ENCODE measurements at regions not wholly inside any gene's neighbourhood (a gene's known extent, or its start where the extent isn't known, plus 50 kb on each side); places are given as distances from the start of the nearest gene placed in this dataset.
"Not testable (repeated sequence)": the region's sequence is repeated elsewhere in the genome, so short reads cannot be mapped to it uniquely, and the experiment has no call there.

- Histone ChIP-seq H3K4me1 (ENCODE audit: low read length) (no peaks in the 10 kb centered on the region), H3K9ac (ENCODE audit: low read length) (no peak overlapping the region), H3K27me3 (replicated peaks; ENCODE audit: insufficient read depth, low read length) (no peaks in the 10 kb centered on the region), H3K4me3 (ENCODE audit: low read length) (no peak overlapping the region), H2AFZ (ENCODE audit: low read length) (no peak overlapping the region), H4K20me1 (ENCODE audit: insufficient read depth, low read length) (no peaks in the 10 kb centered on the region), H3K9me3 (replicated peaks; ENCODE audit: insufficient read depth, low read length) (no peaks in the 10 kb centered on the region), H3F3A (ENCODE audit: insufficient read depth, low read length) (no peaks in the 10 kb centered on the region), H3K9me2 (replicated peaks; ENCODE audit: insufficient read depth, low read length) (no peaks in the 10 kb centered on the region), H3K27ac (ENCODE audit: low read length) (no peak overlapping the region), H3K36me3 (replicated peaks; ENCODE audit: insufficient read depth, low read length) (no peaks in the 10 kb centered on the region), H3K4me2 (ENCODE audit: low read depth, low read length) (no peak overlapping the region), H3K79me2 (ENCODE audit: low read length) (no peaks in the 10 kb centered on the region)
- no peak for TF ChIP-seq EZH2phosphoT487 (IDR thresholded peaks at IDR 0.05; ENCODE audit: low read length)
- no peak for DNase-seq
Observed at GRCh38 chr5:2352101-2352861, 399.2 kb downstream of the IRX2 start.

GRCh38 chr5:2349768-2350167 is 401.7 kb downstream of the IRX2 start:
- H3F3A ChIP-seq (ENCODE audit: insufficient read depth, low read length); H3K79me2 ChIP-seq (ENCODE audit: low read length); H3K9me2 ChIP-seq (replicated peaks; ENCODE audit: insufficient read depth, low read length); H3K27ac ChIP-seq (ENCODE audit: low read length); H3K4me1 ChIP-seq (ENCODE audit: low read length); H4K20me1 ChIP-seq (ENCODE audit: insufficient read depth, low read length); DNase-seq; H3K4me3 ChIP-seq (ENCODE audit: low read length); H3K36me3 ChIP-seq (replicated peaks; ENCODE audit: insufficient read depth, low read length); H3K9me3 ChIP-seq (replicated peaks; ENCODE audit: insufficient read depth, low read length); H3K9ac ChIP-seq (ENCODE audit: low read length); H3K27me3 ChIP-seq (replicated peaks; ENCODE audit: insufficient read depth, low read length); H2AFZ ChIP-seq (ENCODE audit: low read length); H3K4me2 ChIP-seq (ENCODE audit: low read depth, low read length): not testable (repeated sequence)

DNA sequence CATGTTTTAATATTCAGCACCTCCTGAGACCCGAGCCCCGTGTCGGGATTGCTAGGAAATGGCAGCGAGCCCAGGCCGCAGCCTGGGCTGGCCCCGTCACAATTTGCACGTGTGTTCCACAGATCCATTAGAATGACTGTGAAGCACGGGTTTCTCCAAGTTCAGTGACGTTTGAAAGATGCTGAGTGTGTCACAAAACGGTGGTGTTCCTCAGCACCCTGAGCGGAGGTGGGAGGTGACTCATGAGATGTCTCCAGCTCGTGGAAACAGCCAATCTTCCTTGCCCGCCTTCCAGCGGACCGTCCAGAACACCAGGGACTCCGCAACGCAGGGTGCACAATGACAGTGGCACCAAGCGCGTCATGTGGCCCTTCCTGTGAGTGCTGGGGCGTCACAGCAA is 412.8 kb downstream of the IRX2 start:
- H3K4me1 ChIP-seq (ENCODE audit: low read length): no peaks in the 10 kb centered on the region
- no peaks in the 10 kb centered on the region for H3K36me3 ChIP-seq (replicated peaks; ENCODE audit: insufficient read depth, low read length)
- H3F3A ChIP-seq (ENCODE audit: insufficient read depth, low read length): no peaks in the 10 kb centered on the region
- H4K20me1 ChIP-seq (ENCODE audit: insufficient read depth, low read length): no peaks in the 10 kb centered on the region
- H3K9me3 ChIP-seq (replicated peaks; ENCODE audit: insufficient read depth, low read length): no peaks in the 10 kb centered on the region
- no peak overlapping the region for H3K4me2 ChIP-seq (ENCODE audit: low read depth, low read length)
- TF ChIP-seq EZH2phosphoT487 (IDR thresholded peaks at IDR 0.05; ENCODE audit: low read length) (no peak), EZH2 (optimal IDR thresholded peaks at IDR 0.05; ENCODE audit: low read depth, low read length) (no peak)
- TF ChIP-seq, protein P1, sequence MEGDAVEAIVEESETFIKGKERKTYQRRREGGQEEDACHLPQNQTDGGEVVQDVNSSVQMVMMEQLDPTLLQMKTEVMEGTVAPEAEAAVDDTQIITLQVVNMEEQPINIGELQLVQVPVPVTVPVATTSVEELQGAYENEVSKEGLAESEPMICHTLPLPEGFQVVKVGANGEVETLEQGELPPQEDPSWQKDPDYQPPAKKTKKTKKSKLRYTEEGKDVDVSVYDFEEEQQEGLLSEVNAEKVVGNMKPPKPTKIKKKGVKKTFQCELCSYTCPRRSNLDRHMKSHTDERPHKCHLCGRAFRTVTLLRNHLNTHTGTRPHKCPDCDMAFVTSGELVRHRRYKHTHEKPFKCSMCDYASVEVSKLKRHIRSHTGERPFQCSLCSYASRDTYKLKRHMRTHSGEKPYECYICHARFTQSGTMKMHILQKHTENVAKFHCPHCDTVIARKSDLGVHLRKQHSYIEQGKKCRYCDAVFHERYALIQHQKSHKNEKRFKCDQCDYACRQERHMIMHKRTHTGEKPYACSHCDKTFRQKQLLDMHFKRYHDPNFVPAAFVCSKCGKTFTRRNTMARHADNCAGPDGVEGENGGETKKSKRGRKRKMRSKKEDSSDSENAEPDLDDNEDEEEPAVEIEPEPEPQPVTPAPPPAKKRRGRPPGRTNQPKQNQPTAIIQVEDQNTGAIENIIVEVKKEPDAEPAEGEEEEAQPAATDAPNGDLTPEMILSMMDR (IDR thresholded peaks at IDR 0.05; ENCODE audit: low read length): no peak
- no peak overlapping the region for H3K9ac ChIP-seq (ENCODE audit: low read length)
- H3K9me2 ChIP-seq (replicated peaks; ENCODE audit: insufficient read depth, low read length): no peaks in the 10 kb centered on the region
- no peak overlapping the region for H3K27ac ChIP-seq (ENCODE audit: low read length)
- no peaks in the 10 kb centered on the region for H3K27me3 ChIP-seq (replicated peaks; ENCODE audit: insufficient read depth, low read length)
- H2AFZ ChIP-seq (ENCODE audit: low read length): no peak overlapping the region
- no peaks in the 10 kb centered on the region for H3K79me2 ChIP-seq (ENCODE audit: low read length)
- no peak for DNase-seq
- H3K4me3 ChIP-seq (ENCODE audit: low read length): no peak overlapping the region

- Histone ChIP-seq H3K4me1 (ENCODE audit: low read length) (no peaks in the 10 kb centered on the region), H3K4me3 (ENCODE audit: low read length) (no peak overlapping the region), H3K9me3 (replicated peaks; ENCODE audit: insufficient read depth, low read length) (no peaks in the 10 kb centered on the region), H2AFZ (ENCODE audit: low read length) (no peak overlapping the region), H3F3A (ENCODE audit: insufficient read depth, low read length) (no peaks in the 10 kb centered on the region), H3K79me2 (ENCODE audit: low read length) (no peaks in the 10 kb centered on the region), H3K4me2 (ENCODE audit: low read depth, low read length) (no peak overlapping the region), H3K27ac (ENCODE audit: low read length) (no peak overlapping the region), H3K27me3 (replicated peaks; ENCODE audit: insufficient read depth, low read length) (no peaks in the 10 kb centered on the region), H3K9me2 (replicated peaks; ENCODE audit: insufficient read depth, low read length) (no peaks in the 10 kb centered on the region), H4K20me1 (ENCODE audit: insufficient read depth, low read length) (no peaks in the 10 kb centered on the region), H3K36me3 (replicated peaks; ENCODE audit: insufficient read depth, low read length) (no peaks in the 10 kb centered on the region), H3K9ac (ENCODE audit: low read length) (no peak overlapping the region)
- TF ChIP-seq EZH2phosphoT487 (IDR thresholded peaks at IDR 0.05; ENCODE audit: low read length) (no peak), EZH2 (optimal IDR thresholded peaks at IDR 0.05; ENCODE audit: low read depth, low read length) (no peak)
- TF ChIP-seq, protein P1 (IDR thresholded peaks at IDR 0.05; ENCODE audit: low read length): no peak
- no peak for DNase-seq
Observed at GRCh38 chr5:2335733-2336515, 415.6 kb downstream of the IRX2 start.
